ENCODE measurements at regions not wholly inside any gene's neighbourhood (a gene's known extent, or its start where the extent isn't known, plus 50 kb on each side); places are given as distances from the start of the nearest gene placed in this dataset.

DNA sequence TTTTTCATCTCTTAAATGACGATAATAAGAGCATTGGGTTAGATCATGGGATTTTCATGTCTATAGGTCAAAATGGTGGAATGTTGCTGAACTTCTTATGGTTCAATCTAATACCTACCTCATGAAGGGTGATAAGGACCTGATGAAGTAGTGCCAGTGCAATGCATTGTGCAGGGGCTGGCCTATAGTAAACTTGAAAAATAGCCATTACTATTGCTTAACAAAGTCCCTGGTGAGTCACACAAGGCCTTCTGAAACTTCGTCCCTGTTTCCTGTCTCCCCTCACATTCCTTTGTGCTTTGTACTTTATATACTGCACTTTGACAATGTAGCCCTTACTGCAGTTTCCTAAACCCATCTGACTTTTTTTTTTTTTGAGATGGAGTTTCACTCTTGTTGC lies 515.9 kb downstream of the SLC4A3 start:
- no peak for DNase-seq

DNA sequence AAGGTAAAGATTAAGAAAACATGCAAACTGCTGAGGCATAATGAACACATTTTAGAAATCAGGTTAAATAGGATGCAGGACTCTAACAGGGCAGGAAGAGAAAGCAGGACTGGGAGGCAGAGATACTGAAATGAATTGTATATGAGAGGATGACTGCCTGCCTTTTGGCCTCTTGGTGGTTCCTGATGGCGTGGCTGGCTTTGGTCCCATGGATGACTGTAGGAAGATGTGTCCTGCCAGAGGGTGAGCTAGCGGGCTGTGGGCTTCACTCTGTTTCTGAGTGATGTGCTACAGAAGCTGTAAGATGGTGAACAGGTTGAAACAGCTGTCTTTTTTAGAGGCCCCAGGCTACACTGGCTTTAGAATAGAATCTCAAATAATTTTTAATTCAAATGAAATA lies 517.0 kb downstream of the SLC4A3 start:
- DNase-seq: no peak

DNA sequence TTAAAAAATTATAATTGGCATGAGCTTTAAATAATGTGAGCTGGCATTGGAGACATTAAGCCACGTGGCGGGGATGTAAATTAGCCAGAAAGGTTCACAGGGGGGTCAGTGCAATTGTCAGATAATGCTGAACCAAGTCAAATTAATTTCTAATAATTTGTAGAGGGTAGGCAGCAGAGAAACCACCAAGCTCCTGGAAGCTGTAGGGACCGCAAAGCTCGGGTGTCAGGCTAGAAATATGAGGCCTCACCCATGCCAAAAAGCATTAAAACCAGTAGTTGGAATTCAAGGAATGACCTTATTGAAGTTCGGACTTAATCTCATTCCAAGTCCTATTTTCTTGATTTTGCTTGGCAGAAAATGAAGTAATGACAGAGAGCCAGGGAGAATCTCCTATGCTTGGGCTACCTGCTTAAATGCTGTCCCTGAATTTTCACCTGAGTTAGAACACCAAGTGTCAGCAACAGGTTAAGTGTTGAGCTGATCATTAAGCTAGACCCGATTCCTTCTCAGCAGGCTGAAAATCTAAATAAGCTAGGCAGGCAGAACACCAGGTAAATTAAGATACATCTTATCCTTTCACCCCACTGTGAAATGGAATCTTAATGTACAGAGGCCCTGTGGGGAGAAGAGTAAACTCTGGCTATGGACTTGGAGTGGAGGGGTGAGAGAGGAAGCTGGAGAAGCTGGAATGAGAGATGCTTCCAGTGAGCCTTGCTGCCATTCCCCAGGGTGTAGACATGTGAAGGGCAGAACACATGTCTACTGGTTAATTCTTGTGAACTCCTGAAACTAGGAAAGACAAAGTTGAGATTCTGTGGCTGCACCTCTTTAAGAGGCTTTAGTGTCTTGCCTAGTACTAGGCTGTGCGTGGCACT lies 520.0 kb downstream of the SLC4A3 start:
- DNase-seq: no peak

DNA sequence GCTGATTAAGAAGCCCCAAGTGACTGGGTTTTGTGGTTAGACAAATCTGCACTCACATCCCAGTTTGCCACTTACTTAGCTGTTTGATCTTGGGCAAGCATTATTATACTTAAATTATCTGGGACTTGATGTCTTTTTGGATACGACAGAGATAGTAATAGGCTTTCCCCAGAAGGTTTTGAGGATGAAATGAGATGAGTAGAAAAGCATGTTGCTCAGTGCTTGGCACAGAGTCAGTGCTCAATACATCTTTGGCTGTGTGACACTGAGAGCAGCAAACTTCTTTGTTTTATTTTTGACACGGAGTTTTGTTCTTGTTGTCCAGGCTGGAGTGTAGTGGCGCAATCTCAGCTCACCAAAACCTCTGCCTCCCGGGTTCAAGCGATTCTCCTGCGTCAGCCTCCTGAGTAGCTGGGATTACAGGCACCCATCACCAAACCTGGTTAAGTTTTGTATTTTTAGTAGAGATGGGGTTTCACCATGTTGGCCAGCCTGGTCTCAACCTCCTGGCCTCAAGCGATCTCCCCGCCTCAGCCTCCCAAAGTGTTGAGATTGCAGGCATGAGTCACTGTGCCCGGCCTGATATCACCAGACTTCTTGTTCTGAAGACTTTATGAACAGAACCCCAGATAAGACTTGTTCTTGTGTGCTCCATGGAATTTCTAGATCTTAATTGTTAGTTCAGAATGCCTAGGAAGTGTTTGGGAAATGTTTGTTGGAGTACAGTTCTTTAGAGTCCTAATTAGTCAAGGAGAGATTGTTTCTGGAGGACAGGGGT lies 521.2 kb downstream of the SLC4A3 start:
- DNase-seq: no peak

DNA sequence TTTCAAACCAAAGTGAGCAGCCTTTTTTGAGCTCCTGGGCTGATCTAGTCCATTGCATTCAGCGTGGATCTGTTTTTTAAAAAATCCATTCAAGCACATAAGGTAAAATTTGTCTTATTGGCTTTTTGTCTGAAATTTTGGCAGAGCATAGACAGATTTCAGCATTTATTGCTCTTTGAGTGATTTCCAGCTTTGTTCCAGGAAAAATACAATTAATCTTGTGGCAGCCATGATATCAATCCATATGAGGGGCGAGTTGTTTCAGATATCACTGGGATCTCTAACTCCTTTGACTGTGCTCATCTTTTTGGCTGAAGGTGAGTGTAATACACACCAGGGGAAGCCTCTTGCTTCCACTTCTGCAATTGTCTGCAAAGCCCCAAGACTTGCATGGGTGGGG lies 523.9 kb downstream of the SLC4A3 start:
- DNase-seq: no peak

DNA sequence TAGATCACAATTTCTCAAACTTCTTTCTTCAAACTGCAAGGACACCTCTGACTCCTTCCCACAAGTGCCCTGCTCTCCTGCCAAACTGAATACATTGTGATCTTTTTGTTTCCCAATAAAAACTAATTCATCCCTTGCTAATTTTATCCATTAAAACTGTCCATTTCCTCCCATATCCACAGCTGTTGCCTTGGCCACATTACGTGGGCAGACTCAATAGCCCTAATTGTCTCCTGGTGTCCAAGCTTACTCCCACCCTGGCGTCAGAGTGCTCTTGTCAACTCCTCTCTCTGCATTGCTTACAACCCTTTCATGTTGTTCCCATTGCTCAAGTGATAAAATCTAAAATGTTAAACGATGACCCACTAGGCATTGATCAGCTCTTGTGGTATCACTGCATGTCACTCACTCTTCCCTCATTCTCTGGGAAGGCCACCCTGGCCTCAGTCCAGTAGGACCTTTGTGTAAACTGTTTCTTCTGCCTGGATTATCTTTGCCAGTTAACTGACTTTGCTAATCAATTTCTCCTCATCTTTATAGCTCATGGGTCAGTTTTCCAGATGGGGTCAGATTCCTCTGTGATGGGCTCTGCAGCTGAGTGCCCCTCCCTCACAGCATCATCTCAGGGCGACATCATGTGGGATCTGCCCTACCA lies 525.0 kb downstream of the SLC4A3 start:
- DNase-seq: no peak

DNA sequence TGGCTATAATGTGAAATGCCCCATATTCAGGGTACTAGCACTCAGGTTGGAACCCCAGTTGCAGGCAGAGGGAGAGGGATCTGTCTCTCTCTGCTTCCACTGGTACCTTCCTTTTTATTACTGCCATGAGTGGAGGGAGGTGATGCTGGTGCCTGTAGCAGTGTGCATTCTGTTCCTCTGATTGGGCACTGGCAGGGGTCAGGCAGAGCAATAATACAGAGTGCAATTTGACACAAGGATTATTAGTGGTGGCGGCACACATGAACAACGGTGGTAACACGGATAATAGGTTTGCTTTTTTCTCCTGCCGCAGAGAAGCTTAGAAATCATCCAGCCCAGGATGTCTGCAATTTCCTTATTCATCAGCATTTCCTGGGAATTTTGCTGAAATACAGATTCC lies 525.7 kb downstream of the SLC4A3 start:
- no peak for DNase-seq

DNA sequence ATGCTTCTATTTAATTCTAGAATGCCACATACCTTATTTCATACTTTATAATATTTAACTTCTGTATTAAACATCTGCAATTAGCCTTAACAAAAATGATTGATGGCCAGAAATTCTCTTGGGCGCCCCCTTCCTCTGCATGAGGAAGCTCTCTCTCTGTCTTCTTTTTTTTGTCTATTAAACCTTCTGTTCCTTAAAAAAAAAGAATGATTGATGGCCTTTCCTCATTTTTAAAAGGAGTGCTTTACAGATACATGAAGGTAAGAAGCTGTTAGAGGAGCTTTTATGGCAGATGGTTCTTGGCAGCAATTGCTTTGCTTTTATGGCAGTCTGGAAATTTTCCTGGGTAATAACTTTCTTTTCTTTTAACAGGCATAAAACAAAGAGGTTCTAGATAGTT lies 526.9 kb downstream of the SLC4A3 start:
- no peak for DNase-seq

DNA sequence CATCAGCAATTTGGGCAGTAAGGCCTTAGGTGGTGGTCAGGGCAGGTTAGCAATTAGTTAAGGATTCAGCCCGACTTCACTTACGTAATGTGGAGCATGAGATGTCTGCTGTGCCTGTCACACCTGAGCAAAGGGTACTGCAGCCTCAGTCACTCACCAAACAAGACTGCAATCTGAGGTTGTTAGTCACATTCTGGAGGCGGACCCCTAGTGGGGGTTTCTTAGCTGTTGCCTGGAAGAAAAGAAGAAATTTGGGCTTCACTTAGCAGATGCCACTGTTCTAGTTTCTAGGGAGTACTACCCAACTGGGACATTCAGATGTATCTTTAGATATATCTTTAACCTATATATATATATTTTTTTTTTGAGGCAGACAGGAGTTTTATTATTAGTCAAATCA lies 529.9 kb downstream of the SLC4A3 start:
- no peak for DNase-seq

DNA sequence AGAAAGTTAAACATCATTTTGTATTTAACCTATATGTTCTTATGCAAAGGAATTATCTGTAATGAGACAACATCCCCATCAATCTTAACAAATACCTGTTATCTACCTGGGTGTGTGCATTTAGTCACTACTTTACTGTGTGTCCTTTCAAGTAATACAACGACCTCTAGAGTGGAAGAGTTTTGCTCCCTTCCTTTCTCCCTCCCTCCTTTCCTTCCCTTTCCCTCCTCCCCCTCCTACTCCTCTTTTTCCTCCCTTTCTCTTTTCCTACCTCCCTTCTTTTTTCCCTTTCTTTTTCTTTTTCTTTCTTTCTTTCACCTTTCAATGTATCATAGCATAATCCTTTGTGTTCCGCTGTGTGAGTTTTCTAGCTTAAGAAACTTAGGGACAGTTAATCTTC lies 532.3 kb downstream of the SLC4A3 start:
- no peak for DNase-seq

DNA sequence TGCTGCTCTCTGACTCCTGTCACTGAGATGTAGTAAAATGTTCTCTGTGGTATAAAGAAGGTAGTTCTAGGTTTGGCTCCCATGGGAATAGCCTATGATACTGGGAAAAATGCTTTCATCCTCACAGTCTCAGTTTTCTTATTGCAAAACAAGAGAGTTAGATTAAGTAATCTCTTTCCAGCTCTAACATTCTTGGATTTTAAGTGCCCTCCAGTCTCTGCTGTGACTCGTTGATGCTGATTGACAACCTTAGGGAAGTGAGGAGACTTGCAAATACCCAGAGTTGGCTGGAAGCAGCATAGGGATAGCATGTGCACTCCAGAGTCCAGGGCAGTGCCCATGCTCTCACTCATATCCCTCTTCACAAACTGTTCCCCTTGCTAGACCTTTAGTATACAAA lies 534.9 kb downstream of the SLC4A3 start:
- DNase-seq: no peak

DNA sequence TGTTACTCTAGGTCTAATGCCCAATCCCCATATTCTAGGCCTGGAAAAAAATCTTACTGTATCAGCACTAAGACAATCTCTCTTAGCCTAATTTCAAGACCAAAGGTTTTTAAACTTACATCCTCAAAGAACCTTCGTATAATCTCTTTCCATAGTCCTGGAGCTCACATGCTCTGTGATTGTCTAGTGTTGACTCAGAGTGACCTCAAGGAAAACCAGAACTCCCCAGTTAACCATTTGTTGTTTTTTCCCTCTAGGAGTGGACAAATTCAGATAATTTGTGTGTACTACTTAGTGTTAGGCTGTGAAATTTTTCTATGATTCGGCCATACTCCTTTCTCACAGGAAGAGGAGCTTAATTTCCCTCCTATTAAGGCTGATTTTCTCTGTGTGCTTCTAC lies 536.1 kb downstream of the SLC4A3 start:
- DNase-seq: no peak

DNA sequence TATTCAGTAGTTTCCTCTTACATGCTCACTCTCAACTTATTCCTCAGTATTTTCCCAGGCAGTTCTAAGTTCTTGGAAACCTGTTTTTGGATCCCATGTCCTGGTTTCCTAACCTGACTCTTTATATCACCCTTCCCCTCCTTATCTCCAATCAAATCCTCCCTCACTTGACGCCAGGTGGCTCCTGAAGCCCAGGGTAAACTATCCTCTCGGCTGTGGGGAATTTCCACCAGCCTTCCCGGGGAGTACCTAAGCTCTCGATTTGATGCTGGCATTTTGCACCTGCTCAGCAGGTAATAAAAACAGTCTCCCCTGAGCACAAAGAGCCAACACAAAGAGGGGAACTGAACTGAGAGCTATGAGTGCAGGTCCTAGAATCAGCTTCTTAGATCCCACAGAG lies 538.0 kb downstream of the SLC4A3 start:
- DNase-seq: no peak

DNA sequence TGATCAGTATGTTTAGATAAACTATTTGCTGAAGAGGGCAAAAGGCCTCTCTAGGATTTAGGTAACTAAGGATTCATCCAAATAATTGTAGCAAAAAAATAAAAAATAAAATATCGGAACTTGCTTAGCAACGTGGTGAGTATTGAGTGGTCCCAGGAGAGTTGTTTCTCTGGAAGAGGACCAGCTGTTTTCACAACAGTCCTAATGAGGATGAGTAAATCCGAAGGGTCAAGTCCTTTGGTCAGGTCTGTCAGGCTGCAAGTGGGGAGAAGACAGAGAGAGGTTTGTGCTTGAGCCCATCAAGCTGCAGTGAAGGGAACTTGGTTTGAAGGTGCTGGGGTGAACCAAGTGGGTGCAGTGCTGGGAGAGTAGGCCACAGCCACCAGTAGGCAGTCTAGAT lies 539.2 kb downstream of the SLC4A3 start:
- DNase-seq: no peak

DNA sequence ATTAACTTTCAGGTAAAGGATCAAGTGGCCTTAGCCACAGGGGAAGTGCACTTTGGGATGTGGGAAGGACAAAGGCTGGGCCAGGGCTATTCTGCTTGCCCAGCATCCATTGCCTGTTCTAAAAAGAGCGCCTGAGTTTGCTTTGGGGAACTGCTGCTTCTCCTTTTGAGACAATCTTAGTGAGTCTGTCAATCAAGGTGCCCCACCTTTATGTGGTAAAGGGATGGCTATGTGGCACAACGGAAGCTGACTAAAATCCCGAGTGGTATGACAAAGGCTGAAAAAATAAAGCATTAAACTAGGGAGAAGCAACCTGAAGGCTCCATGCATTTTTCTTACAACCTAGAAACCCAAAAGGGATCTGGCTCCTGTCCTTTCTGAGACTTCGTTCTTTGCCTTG lies 540.5 kb downstream of the SLC4A3 start:
- no peak for DNase-seq

DNA sequence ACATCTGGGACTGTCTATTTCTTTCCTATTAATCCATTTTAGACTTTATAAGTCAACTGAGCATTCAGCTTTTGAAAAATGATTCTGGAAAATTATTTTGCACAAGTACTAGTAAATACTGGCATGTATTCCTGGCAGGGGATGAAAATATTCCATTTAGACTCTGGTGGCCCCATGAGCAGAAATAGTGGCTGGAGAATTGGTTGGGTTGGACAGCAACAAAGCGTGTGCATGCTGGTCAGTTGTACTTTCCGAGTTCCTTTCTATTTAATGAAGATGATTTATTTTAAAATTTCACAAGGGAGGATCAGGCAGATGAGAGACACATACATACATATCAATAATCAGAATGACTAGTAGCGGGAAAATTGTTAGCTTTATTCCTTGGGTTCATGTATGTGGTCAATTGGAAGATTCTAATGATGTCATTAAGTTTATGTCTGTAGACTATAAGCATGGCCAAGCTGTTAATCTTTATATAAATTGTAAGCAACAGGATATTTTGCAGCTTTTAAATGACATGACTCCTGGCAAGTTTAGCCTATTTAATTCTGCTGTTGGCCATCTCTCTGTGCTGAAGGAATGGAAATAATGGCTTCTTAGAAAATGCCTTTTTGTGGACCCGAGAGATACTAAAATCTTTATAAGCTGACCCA lies 541.6 kb downstream of the SLC4A3 start:
- no peak for DNase-seq

DNA sequence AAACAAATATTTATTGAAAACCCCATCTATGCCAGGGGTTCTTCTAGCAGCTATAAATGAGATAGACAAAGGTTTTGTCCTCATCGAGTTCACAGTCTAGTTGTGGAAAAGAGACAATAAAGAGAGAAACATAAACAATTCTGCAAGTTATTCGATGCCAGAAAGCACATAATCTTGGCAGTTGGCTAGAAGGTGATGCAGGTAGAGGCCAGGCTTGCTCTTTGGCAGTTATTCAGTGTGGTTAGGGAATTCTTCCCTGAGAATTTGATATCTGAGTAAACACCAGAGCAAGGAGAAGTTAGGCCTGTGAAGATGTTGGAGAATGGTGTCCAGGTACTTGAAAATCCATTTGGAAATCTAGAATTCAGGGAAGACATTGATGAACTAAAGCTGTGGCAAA lies 547.4 kb downstream of the SLC4A3 start:
- DNase-seq: no peak

DNA sequence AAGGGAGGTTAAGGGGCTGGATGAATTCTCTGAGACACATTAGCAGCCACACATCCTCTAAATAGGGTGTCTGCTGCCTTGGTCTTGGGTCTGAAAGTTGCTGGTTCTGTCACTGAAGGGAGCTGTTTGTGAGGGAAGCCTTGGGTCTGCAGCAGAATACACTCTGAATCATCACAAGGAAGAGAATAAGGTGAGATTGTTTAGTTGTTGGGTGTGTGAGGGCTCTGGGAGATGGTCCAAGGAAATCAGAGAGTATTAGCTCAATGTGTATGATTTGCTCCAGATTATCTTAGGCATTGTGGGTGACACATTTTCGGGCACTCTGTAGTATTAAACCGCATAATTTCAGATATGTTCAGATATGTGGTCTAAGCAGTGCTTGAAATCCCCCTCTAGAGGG lies 548.5 kb downstream of the SLC4A3 start:
- no peak for DNase-seq

DNA sequence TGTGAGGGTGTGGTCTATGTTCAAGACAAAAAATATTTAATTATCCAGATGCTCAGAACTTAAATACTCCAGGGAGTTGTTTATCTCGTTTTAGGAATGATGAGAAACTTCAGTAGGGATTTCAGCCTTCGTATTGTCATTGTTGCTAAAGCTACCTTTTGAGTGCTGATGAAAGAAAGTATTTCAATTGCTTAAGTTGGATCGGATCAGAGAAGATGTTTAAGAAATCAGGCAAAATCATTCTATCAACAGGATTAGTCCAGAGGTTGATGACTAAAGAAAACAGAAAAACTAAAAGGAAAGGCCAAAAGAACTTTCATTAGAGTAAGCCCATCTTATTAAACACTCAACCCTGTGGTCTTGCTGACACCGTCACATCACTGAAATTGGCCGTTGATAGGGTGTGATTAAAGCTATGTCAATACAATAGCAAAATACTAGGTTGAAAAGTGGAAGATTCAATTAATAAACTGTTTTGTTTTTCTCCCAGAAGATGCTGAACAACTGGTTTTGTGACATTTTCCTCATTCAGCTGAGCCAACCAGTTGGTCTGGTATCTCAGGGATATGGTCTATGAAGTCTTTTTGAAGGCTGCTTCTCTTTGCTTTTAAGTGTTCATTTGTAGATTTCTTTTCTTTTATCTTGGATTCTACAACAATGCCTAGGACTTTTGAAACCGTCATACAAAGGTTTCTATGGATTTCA lies 551.7 kb downstream of the SLC4A3 start:
- no peak for DNase-seq

DNA sequence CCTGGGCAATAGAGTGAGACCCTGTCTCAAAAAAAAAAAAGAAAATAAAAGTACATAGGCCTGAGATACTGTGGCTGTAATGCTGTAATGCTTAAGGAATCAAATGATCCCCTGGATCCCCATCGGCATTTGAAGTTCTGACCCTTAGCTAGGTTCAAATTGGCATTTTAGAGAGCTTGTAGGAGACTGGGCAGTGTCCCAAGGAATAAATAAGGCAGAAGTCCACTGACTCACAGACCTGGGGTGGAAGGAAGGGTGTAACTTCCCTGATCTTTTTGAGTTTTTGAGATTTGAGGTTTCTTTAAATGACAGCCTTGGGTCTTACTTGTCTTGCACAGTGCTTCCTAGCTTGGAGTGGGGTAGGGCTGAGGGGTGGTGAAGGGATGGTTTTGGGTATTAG lies 553.7 kb downstream of the SLC4A3 start:
- no peak for DNase-seq

DNA sequence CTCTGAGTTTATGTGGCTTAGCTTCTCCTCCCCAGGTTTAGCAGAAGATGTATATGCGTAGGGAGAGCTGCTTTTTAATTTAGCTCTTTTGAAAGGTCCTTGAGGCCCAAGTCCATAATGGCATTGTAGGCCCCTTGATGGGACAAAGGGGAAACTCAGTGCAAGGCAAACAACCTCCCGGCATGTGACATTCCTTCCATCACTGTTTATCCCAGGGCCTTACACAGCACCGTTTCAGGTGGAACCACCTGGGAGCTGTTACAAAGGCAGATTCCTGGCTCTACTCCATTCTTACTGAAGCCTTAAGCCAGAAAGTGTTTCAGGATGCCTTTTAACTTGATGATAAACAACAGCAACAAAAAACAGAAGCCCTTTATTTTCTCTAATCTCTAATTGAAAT lies 555.4 kb downstream of the SLC4A3 start:
- DNase-seq: no peak

DNA sequence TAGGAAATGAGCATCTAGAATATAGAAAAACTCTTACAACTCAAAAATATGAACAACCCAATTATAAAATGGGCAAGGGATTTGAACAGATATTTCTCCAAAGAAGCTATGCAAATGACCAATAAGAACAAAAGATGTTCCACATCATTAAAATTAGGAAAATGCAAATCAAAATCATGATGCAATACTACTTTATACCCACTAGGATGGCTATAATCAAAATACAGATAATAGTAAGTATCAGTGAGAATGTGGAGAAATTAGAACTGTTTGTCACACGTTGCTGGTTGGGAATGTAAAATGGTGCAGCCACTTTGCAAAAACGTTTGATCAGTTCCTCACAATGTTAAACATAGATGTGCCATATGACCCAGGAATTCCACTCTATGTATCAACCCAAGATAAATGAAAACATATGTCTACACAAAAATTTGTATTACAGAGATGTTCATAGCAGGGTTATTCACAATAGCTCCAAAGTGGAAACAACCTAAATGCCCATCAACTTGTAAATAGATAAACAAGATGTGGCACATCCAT lies 558.4 kb downstream of the SLC4A3 start:
- DNase-seq: no peak
